ENCODE measurements at regions not wholly inside any gene's neighbourhood (a gene's known extent, or its start where the extent isn't known, plus 50 kb on each side); places are given as distances from the start of the nearest gene placed in this dataset.

DNA sequence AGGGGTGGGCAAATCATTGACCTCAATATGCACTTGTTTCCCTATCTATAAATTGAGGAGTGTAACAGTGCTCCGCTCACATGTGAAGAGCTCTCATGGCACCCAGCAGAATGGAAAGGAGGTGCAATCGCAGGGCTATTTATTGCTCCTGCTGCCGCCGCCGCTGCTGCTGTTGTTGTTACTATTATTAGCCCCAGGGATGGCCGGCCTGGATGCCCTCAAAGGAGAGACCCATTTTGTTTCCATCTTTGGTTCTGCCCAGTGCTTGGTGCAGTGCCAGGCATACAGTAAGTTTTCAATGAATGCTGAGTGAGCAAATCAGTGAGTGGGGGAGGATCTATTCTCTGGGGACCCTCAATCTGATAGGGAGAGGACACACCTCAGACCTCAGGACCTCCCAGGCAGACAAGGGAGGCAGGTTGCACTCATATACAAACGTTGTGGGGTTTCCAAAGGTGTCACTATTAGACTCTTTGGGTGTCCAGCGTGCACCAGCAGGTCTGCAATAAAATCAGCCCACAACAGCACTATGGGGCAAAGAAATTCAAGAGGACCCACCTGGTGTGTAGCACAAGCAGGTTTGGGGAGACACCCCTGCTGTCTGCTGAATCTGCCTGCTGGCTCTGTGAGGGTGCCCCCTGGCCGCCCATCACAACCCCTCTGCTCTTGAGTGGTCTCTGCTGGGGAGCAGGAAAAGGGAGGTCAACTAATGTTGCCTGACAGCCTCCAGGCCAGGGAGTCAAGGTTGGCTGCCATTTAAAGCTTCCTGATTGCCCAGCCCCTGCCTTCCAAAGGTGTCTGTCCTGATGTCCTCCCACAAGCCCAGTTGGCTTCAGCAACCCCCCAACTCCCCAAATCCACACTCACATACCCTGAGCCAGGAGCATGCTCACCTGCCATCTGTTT, 136.3 kb downstream of the ACTL8 start:
- FAIRE-seq (no peak), DNase-seq (ENCODE audit: insufficient read length, low spot score) (no peak)
- no peak for TF ChIP-seq CTCF (IDR thresholded peaks at IDR 0.05; ENCODE audit: insufficient read depth, missing control alignments)

DNA sequence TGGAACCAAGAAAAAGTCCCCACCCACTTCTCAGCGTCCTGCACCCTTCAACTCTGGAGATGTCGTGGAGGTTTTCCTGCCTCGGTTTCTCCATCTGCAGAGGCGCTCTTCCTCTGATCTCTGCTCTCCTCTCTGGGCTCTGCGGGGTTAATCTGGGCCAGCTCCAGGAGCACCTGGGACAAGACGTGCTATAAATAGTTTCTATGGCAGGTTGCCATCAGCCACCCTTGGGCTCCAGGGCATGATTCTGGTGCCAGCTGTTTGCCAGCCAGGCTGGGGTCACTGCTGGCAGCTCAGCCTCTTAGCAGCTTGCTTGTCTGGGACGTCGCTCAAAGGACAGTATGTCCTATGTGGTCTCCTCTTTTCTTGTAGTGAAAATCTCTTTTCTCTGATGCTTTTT, 137.1 kb downstream of the ACTL8 start:
- DNase-seq (ENCODE audit: insufficient read length, low spot score) (no peak), FAIRE-seq (no peak)
- no peak for TF ChIP-seq CTCF (IDR thresholded peaks at IDR 0.05; ENCODE audit: insufficient read depth, missing control alignments)

DNA sequence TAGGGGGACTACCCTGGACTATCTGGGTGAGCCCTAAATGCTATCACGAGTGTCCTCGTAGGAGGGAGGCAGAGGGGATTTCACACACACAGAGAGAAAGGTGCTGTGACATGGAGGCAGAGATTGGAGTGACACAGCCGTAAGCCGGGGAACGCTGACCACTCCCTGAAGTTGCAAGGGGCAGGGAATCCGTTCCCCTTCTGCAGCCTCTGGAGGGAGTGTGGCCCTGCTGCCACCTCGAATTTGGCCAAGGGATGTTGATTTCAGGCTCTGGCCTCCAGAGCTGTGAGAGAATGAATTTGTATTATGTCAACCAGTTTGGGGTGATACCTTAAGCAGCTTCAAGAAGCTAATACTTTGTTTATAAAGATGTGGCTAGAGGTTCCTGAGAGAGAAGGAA, 137.7 kb downstream of the ACTL8 start:
- FAIRE-seq (no peak), DNase-seq (ENCODE audit: insufficient read length, low spot score) (no peak)
- no peak for TF ChIP-seq CTCF (IDR thresholded peaks at IDR 0.05; ENCODE audit: insufficient read depth, missing control alignments)

DNA sequence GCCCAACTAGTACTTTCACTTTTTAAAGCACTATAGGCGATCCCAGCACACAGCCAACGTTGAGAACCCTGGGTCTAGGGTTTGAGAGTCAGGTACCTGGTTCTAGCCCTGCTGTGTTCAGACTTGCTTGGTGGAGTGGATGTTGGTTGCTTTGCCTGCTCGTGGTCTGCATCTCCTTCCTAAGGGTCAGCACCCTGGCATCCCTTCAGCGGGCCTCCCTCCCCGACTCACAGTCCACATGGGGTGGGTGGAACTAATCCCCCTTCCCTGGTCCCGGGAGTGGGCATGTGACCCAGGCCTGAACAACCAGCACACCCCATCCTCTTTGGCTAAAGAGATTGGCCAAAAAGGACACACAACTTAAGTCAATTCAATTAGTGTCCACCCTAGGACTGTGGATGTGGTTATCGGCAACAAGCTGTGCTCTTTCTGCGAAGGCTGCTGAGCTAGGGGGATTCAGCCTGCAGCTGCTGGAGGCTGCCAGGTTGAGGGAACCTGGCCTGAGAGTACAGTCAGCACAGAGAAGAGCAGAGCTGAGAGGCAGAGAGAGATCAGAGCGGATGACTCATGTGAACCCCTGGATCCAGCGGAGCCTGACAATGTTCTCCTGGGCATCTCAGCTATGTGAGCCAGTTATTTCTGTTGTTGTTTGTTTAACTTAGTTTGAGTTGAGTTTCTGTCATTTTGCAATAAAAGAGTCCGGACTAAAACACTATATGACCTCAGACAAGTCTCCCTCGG, 138.9 kb downstream of the ACTL8 start:
- no peak for TF ChIP-seq CTCF (IDR thresholded peaks at IDR 0.05; ENCODE audit: insufficient read depth, missing control alignments)
- DNase-seq (ENCODE audit: insufficient read length, low spot score), result no peak
- FAIRE-seq, result no peak

- no peak for TF ChIP-seq CTCF (IDR thresholded peaks at IDR 0.05; ENCODE audit: insufficient read depth, missing control alignments)
- FAIRE-seq (no peak), DNase-seq (ENCODE audit: insufficient read length, low spot score) (no peak)
Observed at GRCh38 chr1:17895401-17895800, 140.3 kb downstream of the ACTL8 start.

- no peak for FAIRE-seq
- TF ChIP-seq CTCF (IDR thresholded peaks at IDR 0.05; ENCODE audit: insufficient read depth, missing control alignments), result no peak
- DNase-seq (ENCODE audit: insufficient read length, low spot score), result no peak
Observed at GRCh38 chr1:17895986-17896385, 140.9 kb downstream of the ACTL8 start.

GRCh38 chr1:17903386-17903785, 148.3 kb downstream of the ACTL8 start:
- FAIRE-seq, result no peak
- TF ChIP-seq CTCF (IDR thresholded peaks at IDR 0.05; ENCODE audit: insufficient read depth, missing control alignments), result no peak
- DNase-seq (ENCODE audit: insufficient read length, low spot score), result no peak

Measured in D721Med (cell line).